HG02981 (cell line): ENCODE measurements at regions not wholly inside any gene's neighbourhood (a gene's known extent, or its start where the extent isn't known, plus 50 kb on each side); places are given as distances from the start of the nearest gene placed in this dataset.

Experiments used
- ATAC-seq: cut with Tn5 transposase; IDR thresholded peaks from one replicate; pipeline ENCODE4 v1.9.1; 2021; ENCODE audit warnings: mild to moderate bottlenecking, moderate library complexity; ENCODE audit not compliant: unreplicated experiment

GRCh38 chr5:2181149-2181548 is 298.4 kb upstream of the IRX4 start:
- ATAC-seq: no peak

- ATAC-seq: no peak
These were observed 297.7 kb upstream of the IRX4 start for GRCh38 chr5:2180456-2180855.

- no peak for ATAC-seq
These were observed 297.1 kb upstream of the IRX4 start for GRCh38 chr5:2179861-2180260.

- ATAC-seq: no peak
These were observed 295.8 kb upstream of the IRX4 start for GRCh38 chr5:2178528-2178927.

GRCh38 chr5:2178071-2178477 is 295.3 kb upstream of the IRX4 start:
- ATAC-seq: no peak

- no peak for ATAC-seq
These were observed 294.5 kb upstream of the IRX4 start for GRCh38 chr5:2177244-2177643.

- no peak for ATAC-seq
These were observed 293.9 kb upstream of the IRX4 start for GRCh38 chr5:2176581-2176980.

GRCh38 chr5:2175842-2176404 is 293.2 kb upstream of the IRX4 start:
- no peak for ATAC-seq

- no peak for ATAC-seq
These were observed 292.3 kb upstream of the IRX4 start for GRCh38 chr5:2175041-2175440.

- ATAC-seq: no peak
These were observed 291.8 kb upstream of the IRX4 start for GRCh38 chr5:2174538-2174937.

GRCh38 chr5:2173151-2173834 is 290.6 kb upstream of the IRX4 start:
- ATAC-seq: no peak

GRCh38 chr5:2172471-2172870 is 289.7 kb upstream of the IRX4 start:
- ATAC-seq: no peak

GRCh38 chr5:2170761-2171160 is 288.0 kb upstream of the IRX4 start:
- no peak for ATAC-seq

- no peak for ATAC-seq
These were observed 287.4 kb upstream of the IRX4 start for GRCh38 chr5:2169850-2170760.

- no peak for ATAC-seq
These were observed 286.7 kb upstream of the IRX4 start for GRCh38 chr5:2169430-2169808.

- ATAC-seq: no peak
These were observed 286.1 kb upstream of the IRX4 start for GRCh38 chr5:2168601-2169429.

GRCh38 chr5:2167671-2168070 is 284.9 kb upstream of the IRX4 start:
- no peak for ATAC-seq

GRCh38 chr5:2166979-2167377 is 284.3 kb upstream of the IRX4 start:
- ATAC-seq: no peak

GRCh38 chr5:2166306-2166978 is 283.7 kb upstream of the IRX4 start:
- no peak for ATAC-seq

GRCh38 chr5:2165615-2166305 is 283.0 kb upstream of the IRX4 start:
- ATAC-seq: no peak
